Pancreas (tissue), 10 donors: ENCODE measurements at regions not wholly inside any gene's neighbourhood (a gene's known extent, or its start where the extent isn't known, plus 50 kb on each side); places are given as distances from the start of the nearest gene placed in this dataset.

ENCODE experiments used
- ATAC-seq, 4 donors: fragments of 200-7000 bp; cut with Tn5 transposase; one replicate each; pipeline versions ENCODE4 v1.8.0 to v1.9.1; 2020; ENCODE audit warnings: mild to moderate bottlenecking in 4 of 4, moderate library complexity in 4 of 4
- DNase-seq, 6 donors: peaks; one replicate each; pipeline ENCODE4 v3.0.0-alpha.2; 2020
- FAIRE-seq: peaks from 2 replicates; lab custom pipeline; 2012; peaks lifted over from hg19 to GRCh38; lab: Jason Lieb, UNC
- H3K27ac ChIP-seq, 4 donors: fragments of 200-600 bp; sonication (generic); 1 replicate in 3 of 4; 2 replicates in 1 of 4; pipeline versions ENCODE4 v1.5.0 to v1.8.0; 2020
- H3K27me3 ChIP-seq, 4 donors: fragments of 200-600 bp; one replicate each; pipeline ENCODE4 v1.8.0; 2021
- H3K36me3 ChIP-seq, 3 donors: fragments of 200-600 bp; sonication (generic) in 1 of 3; one replicate each; pipeline versions ENCODE4 v1.5.0 to v1.8.0; 2020 to 2021
- H3K4me1 ChIP-seq, 3 donors: fragments of 200-600 bp; one replicate each; pipeline ENCODE4 v1.8.0; 2021
- H3K4me3 ChIP-seq, 4 donors: fragments of 200-600 bp; sonication (generic) in 2 of 4; one replicate each; pipeline versions ENCODE4 v1.5.0 to v1.8.0; 2020 to 2021
- H3K9me3 ChIP-seq, 4 donors: fragments of 200-600 bp; one replicate each; pipeline ENCODE4 v1.8.0; 2021
- CTCF ChIP-seq, 4 donors: fragments of 200-600 bp; sonication (generic) in 3 of 4; IDR thresholded peaks; one replicate each; pipeline versions ENCODE4 v1.5.0 to v1.8.0; 2021; ENCODE audit warnings: antibody characterized with exemption in 4 of 4
- WGBS, 2 donors: extraction: QIAGEN DNeasy Blood & Tissue Kit; methylation state at CpG; one replicate each; pipeline ENCODE4 v1.1.7; 2013; 5-methylcytosine and 5-hydroxymethylcytosine counted together
- intact Hi-C, 3 donors: fragments of 100-400 bp; cut with DNase I; formaldehyde crosslinking; loops; one replicate each; pipeline versions ENCODE4 v1.11.1 to v1.14.2; 2022
- donor health status: healthy with polysubstance abuse.
- donor health status: DM: no; HTN: no; CAD: no; lungs with moderate emphysema.
- donor health status: DM: no; HTN: no; CAD: no.
- donor health status: control.
- donor health status: control.
- donor health status: Bipolar disorder and iron deficiency.
- donor health status: DM: yes; HTN: yes; CAD: no.
- donor health status: DM: no; HTN: no; CAD: no.
- donor health status: DM: no; HTN: no; CAD: no.
- donor health status: DM: yes; HTN: yes; CAD: no.

DNA sequence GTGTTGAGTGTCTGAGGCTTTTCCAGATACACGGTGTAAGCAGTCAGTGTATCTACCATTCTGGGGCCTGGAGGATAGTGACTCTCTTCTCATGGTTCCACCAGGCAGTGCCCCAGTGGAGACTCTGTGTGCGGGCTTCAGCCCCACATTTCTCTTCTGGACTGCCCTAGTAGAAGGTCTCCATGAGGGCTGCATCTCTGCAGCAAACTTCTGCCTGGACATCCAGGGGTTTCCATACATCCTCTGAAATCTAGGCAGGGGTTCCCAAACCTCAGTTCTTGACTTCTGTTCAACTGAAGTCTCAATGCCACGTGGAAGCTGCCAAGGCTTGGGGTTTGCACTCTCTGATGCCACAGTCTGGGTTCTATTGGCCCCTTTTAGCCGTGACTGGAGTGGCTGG lies 256.6 kb upstream of the ITGA1 start:
- no peak for DNase-seq
- ATAC-seq: no peak
- no peaks in the 10 kb centered on the region for H3K27me3 ChIP-seq
- no peak for FAIRE-seq
- H3K36me3 ChIP-seq: no peaks in the 10 kb centered on the region
- TF ChIP-seq CTCF (IDR thresholded peaks at IDR 0.05): no peak
- no peak overlapping the region for H3K27ac ChIP-seq
- no peaks in the 10 kb centered on the region for H3K9me3 ChIP-seq
- WGBS, 2 donors: 61 to 69% methylated on average over 4 of the region's 4 CpGs
- no peak overlapping the region for H3K4me3 ChIP-seq
- intact Hi-C loops: no loop called here
- H3K4me1 ChIP-seq: no peaks in the 10 kb centered on the region

DNA sequence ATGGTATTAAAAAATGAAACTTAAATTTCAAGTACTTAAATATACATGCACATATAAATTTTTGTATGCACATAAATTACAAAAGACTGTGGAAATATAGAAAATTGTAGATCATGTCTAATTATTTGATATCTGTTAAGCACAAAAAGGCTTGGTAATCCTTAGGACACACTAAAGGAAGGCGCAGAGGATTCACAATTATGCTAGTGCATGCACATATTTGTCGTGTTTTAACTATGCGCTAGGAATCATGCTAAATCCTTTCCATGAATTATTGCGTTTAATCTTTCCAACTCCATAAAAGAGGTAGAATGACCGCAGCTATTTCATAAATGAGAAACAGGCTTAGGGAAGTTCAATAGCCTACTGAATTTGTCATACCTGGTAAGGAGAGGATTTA lies 244.1 kb upstream of the ITGA1 start:
- intact Hi-C loops: no loop called here
- Histone ChIP-seq H3K27me3 (no peaks in the 10 kb centered on the region), H3K4me1 (no peaks in the 10 kb centered on the region), H3K4me3 (no peak overlapping the region), H3K9me3 (no peaks in the 10 kb centered on the region), H3K27ac (no peak overlapping the region), H3K36me3 (no peaks in the 10 kb centered on the region)
- TF ChIP-seq CTCF (IDR thresholded peaks at IDR 0.05): no peak
- FAIRE-seq: no peak
- WGBS, 2 donors: 83 to 89% methylated on average over 5 of the region's 5 CpGs
- DNase-seq: no peak
- ATAC-seq: no peak

DNA sequence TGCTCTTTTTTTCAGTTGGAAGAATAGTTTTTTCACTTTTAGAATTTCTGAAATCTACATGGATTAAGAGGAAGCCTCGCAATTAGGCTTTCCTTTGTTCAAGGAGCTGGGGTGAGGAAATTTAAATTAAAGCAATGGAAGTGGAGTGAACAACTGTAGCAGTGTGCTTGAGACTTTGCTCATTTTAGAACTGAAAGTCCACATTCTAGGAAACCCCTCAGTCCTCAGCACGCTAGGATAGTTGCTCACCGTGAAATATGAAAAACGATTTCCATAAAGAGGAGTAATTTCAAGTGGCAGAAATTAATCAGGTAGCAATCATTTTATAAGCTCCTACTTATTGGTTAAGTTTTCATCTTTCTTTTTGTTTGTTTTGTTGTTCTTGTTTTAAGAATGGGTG lies 243.0 kb upstream of the ITGA1 start:
- DNase-seq (no peak), ATAC-seq (no peak), FAIRE-seq (no peak)
- no peaks in the 10 kb centered on the region for H3K27me3 ChIP-seq
- no peaks in the 10 kb centered on the region for H3K9me3 ChIP-seq
- H3K4me1 ChIP-seq: no peaks in the 10 kb centered on the region
- no peak overlapping the region for H3K4me3 ChIP-seq
- no peak overlapping the region for H3K27ac ChIP-seq
- WGBS, 2 donors: 57 to 77% methylated on average over 4 of the region's 4 CpGs
- no peaks in the 10 kb centered on the region for H3K36me3 ChIP-seq
- TF ChIP-seq CTCF (IDR thresholded peaks at IDR 0.05): no peak
- intact Hi-C loops: no loop called here

- Histone ChIP-seq H3K9me3 (no peaks in the 10 kb centered on the region), H3K27ac (no peak overlapping the region), H3K4me1 (no peaks in the 10 kb centered on the region), H3K36me3 (no peaks in the 10 kb centered on the region), H3K4me3 (no peak overlapping the region), H3K27me3 (no peaks in the 10 kb centered on the region)
- WGBS, 2 donors: 48% methylated on average over 2 of the region's 2 CpGs
- DNase-seq (no peak), ATAC-seq (no peak), FAIRE-seq (no peak)
- TF ChIP-seq CTCF (IDR thresholded peaks at IDR 0.05): no peak
- intact Hi-C loops: no loop called here
Observed at GRCh38 chr5:52554293-52554692, 233.4 kb upstream of the ITGA1 start.

DNA sequence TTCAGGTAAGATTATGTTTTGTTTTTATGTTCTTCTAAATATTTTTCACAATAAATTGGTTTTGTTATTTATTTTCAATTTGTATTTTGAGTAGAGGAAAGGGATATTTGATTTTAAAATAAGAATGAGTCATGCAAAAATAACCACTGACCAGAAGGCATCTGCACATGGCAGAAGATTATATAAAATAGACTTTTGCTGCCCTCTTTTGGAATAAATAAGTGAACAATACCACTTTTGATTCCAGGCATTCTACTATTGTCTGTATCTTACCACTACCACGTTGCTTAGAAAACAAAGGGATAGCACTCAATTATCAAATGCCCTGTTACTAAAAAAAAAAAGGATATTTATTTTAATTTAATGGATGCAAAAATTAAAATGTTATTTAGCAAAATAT lies 227.3 kb upstream of the ITGA1 start:
- Histone ChIP-seq H3K36me3 (no peaks in the 10 kb centered on the region), H3K4me1 (no peaks in the 10 kb centered on the region), H3K9me3 (no peaks in the 10 kb centered on the region), H3K4me3 (no peak overlapping the region), H3K27ac (no peak overlapping the region), H3K27me3 (no peaks in the 10 kb centered on the region)
- WGBS, 2 donors: 2 to 3% methylated on average over 1 of the region's 1 CpG
- intact Hi-C loops: no loop called here
- no peak for TF ChIP-seq CTCF (IDR thresholded peaks at IDR 0.05)
- no peak for DNase-seq
- no peak for FAIRE-seq
- ATAC-seq: peak in 2 of 4 donors; percentile 47 to 77
